Suppressor macrophage treated with lipopolysaccharide for 4 hours (primary cell): ENCODE measurements at regions not wholly inside any gene's neighbourhood (a gene's known extent, or its start where the extent isn't known, plus 50 kb on each side); places are given as distances from the start of the nearest gene placed in this dataset.
"Not testable (repeated sequence)": the region's sequence is repeated elsewhere in the genome, so short reads cannot be mapped to it uniquely, and the experiment has no call there.

Experiments used
- DNase-seq: peaks from one replicate; pipeline ENCODE4 v3.0.0-alpha.2; 2020

DNA sequence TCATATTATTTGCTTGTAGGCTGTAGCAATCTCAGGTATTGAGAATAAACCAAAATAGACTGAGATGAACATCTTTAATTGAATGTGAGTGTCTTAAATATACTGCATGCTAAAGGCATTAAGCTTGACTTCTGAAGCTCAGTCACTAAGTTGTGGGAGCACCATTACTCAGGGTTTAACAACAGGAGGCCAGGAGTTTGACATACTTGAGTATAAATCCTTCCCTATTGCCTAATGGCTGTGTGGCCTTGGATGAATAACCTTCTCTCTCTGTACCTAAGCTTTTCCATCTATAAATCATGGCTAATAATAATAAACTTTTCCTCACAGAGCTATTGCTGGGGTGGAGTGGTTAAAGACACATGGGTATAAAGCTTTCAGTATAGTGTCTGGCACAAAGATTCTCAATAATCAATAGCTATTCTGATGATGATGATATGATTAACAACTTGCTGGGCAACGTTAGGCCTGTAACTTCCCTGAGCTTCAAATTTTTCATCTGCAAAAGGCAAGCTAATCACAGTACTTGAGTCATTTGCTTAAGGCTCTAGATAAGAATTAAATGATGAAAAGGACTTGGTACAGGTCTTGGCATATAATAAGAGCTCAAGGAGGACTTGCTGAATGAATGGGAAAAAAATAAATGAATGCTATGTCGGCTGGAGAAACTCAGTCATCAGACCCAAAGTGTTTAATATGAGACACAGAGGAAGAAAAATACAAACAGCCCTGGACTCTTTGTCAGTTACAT lies 174.0 kb upstream of the IL12B start:
- DNase-seq = no peak

DNA sequence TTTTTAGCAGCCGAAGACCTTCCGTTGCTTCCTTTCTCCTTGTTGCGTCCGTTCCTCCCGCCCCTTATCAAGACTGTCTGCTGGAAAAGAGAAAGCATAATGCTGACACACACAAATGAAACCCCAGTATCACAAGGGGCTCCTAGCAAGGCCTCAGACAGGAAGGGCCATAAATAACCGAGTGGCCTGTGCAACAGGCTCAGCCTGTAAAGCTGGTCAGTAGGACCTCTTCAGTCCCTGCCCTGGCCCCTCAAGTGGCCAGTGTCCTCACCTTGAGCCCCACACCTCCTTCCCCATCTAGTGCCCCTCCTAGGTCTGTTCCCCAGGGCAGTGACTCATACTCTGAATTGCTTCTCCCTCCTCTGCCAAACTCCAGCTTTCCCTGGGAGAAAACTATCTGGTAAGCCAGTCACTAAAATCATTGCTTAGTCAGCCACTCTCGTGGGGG lies 174.6 kb upstream of the IL12B start:
- no peak for DNase-seq

- DNase-seq = no peak
Observed at GRCh38 chr5:159507055-159507454, 176.8 kb upstream of the IL12B start.

GRCh38 chr5:159507661-159508060 lies 177.4 kb upstream of the IL12B start:
- no peak for DNase-seq

- DNase-seq = no peak
Observed at GRCh38 chr5:159508344-159508743, 178.1 kb upstream of the IL12B start.

- no peak for DNase-seq
Observed at GRCh38 chr5:159509002-159509660, 178.8 kb upstream of the IL12B start.

DNA sequence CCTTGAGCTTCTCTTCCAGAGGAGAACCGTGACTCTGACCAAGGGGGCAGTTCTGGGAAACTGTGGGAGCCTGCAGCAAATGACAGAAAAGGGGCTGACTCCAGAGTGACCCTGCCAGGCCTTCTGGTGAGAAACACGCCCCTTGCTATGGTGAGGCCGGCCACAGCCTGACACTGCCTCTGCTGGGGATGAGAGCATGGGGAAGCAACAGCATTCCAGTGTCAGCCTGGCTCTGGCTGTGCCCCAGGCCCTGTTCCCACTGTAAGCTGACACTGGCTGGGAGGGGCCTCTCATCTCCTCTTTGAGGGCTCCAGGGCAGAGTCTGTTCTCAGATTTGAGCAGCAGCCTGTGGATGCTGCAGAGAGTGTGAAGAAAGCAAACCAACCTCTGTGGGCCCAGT lies 180.0 kb upstream of the IL12B start:
- no peak for DNase-seq

DNA sequence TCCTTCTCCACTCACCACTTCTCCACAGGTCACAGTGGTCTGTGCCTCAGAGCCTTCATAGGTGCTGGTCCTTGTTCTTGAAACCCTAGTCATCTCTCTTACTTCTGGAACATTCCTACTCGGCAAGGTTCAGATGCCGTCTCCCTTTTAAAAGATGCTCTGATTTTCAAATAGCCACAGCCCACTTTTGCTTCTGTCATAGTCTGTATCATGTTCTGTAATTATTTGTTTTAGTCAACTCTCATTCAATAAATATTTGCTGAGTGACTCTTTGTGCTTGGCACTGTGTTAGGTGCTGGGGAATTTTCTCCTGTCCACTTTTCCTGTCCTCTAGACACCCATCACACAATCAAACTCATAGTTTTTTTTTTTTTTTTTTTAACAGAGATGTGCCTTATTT lies 181.3 kb upstream of the IL12B start:
- DNase-seq = no peak

- DNase-seq = no peak
Observed at GRCh38 chr5:159512064-159512463, 181.8 kb upstream of the IL12B start.

DNA sequence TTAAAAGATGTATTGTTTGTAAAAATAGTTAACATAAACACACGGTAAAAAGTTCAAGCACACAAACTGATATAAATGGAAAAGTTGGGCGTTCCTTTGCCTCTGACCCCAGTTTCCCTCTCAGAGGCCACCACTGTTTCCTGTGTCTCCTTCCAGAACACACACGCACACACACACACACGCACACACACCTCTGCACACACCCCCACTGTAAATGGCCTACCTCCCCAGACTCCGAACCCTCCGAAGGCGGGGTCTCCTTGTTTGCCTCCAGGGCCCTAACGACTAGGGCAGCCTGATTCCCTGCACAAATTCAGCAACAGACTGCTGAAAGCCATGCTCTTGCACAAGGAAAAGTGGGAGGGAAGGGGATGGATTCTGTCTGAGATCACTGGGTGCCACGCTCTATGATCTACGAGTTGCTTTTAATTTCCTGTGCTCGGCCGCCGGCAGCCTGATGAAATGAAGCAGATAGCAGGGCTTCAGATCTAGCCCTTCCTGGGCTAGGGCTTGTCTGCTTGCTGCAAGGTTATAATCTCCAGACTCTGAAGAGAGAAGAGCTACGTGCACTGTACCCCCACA lies 184.0 kb upstream of the IL12B start:
- DNase-seq = no peak

DNA sequence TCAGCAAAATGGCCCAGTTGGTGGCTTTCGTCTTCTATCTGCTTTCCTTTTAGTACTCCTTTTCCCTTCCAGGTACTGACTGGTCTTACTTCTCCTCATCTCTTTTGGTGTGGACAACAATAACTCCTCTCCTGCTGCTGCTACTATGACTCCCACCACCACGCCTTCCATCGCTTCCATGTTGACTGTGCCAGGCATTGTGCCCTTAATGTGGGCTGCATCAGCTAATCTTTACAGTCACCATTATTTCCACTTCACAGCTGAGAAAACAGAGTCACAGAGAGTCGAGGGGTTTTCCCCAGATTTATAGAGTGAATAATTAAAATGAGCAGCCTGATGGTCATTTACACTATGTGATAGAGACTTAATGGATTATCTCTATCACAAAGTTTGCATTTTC lies 184.9 kb upstream of the IL12B start:
- no peak for DNase-seq

- DNase-seq = peak; percentile 70
Observed at GRCh38 chr5:159515909-159516415, 185.7 kb upstream of the IL12B start.

GRCh38 chr5:159518371-159518770 lies 188.1 kb upstream of the IL12B start:
- no peak for DNase-seq

DNA sequence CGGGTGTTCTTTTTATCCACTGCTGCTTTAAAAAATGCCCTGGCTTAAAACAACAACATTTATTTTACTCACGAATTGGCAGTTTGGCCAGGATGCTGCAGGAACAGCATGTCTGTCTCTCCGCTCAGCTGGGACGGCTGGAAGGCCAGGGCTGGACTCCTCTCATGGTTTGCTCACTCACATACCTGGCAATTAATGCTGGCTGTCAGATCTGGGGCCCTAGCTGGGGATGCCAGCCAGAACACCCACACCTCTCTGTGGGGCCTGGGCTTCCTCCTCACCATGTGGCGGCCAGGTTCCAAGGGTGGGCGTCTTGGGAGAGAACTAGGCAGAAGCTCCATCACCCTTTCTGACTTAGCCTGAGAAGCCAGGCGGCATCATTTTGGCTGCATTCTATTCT lies 189.1 kb upstream of the IL12B start:
- no peak for DNase-seq

- DNase-seq = no peak
Observed at GRCh38 chr5:159522841-159523240, 192.6 kb upstream of the IL12B start.

- not testable (repeated sequence) for DNase-seq
Observed at GRCh38 chr5:159524279-159524678, 194.0 kb upstream of the IL12B start.

DNA sequence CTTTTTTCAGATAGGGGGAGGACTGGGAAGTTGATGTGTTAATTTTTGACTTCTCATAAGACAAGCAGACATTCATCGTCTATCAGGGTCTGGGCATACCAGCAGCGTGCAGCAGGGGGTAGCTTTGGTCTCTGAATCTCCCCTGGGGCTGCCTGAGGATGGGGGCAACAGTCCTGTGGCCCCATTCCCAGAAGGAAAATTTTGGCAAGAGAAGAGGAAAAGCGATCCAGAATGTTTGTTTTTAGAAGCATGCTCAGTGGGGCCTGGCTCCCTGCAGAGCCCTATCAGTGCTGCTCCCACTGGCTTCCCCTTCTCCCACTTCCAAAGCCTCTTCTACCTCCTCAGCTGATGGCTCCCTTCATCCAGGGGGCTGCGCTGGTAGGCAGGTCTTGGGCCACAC lies 194.8 kb upstream of the IL12B start:
- DNase-seq = no peak

DNA sequence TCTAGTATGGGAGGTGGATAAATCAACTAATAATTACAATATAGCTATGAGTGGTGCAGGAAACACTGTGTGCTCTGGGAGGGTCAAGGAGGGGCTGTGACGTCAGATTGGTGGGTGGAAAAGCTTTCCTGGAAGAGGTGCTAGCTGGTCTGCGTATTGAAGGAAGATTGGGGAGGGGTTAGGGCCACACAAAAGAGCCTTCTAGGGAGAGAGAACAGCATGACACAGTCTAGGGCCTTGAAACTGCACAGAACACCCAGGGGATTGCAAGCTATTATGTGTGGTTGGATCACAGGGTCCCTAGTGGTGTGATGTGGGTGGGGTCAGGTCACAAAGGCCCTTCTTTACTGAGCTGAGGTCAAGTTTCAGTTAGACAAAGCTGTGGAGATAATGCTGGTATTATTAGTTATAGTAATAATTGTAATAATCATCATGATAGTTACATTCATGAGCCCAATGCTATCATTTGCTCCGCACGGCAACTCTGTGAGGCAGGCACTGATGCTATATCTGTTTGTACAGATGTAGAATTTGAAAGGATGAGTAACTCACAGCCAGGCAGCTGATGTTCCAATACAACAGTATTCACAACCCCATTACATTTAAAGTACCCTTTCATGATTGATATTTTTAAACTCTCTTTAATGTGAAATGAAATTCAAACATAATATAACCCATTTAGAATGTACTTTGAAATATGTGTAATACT lies 197.4 kb upstream of the IL12B start:
- no peak for DNase-seq

DNA sequence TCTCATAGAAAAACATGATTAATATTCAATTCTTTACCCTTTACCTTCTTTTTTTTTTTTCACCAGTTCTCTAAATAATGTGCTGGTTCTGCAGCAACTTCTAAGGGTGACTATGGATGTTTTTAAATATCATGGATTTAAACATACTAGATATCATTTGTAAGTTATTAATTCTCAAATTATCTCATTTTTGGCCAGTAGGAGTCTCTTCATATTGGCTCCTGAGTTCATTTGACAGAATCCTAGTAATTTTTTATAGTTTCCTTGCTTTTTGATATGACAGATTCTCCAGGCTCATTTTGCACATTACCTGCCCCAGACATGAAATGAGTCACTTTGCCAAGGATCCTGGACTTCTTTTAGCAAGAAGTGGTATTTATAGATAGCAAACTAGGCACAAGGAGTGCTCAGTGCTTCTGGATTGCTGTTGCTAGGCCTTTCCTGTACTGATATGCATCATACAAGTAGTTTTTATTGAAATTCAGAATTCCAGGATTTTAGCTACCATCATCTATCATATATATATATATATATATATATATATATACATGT lies 201.3 kb upstream of the IL12B start:
- no peak for DNase-seq

DNA sequence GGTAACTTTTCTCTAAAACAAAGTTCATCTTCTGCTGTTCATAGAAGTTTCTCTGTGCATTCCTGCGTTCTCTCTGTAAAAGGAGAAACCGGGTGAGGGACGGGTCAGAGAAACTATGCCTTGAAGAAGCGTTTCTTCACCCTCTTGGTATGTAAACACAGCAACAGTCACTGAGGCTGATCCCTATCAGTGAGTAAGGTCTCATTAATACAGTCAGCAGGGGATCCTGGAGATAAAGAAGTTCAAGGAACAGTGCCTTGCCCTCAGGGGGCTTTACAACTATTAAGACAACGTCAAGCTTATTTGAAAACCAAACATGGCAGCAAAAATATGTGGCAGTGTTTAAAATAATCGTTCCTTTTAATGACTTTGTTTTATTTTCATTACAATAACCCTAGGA lies 202.9 kb upstream of the IL12B start:
- DNase-seq = no peak

DNA sequence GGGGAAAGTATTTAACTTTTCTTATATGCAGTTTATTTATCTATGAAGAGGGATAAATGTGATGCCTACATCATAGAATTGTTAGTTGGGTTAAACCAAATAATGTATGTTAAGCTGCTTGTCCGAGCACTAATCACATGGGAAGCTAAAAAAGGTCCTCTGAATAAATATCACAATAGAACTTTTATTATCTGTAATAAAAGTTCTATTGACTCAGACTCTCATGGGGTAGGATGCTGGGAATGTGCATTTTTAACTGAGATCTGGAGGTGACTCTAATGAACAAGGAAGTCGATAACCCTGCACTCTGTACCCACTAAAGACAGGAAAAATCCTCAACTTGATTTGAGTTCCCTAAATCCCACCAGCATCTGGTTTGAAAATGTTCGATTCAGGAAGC lies 205.9 kb upstream of the IL12B start:
- DNase-seq = no peak

GRCh38 chr5:159536646-159537045 lies 206.4 kb upstream of the IL12B start:
- no peak for DNase-seq

- DNase-seq = no peak
Observed at GRCh38 chr5:159539678-159540077, 209.4 kb upstream of the IL12B start.
